GM12801 (cell line): ENCODE measurements at regions not wholly inside any gene's neighbourhood (a gene's known extent, or its start where the extent isn't known, plus 50 kb on each side); places are given as distances from the start of the nearest gene placed in this dataset.

Experiments used
- CTCF ChIP-seq: IDR thresholded peaks from one replicate; pipeline ENCODE4 v1.5.1; 2011; ENCODE audit warnings: control low read depth; ENCODE audit not compliant: insufficient read length; ENCODE audit errors: extremely low read depth

DNA sequence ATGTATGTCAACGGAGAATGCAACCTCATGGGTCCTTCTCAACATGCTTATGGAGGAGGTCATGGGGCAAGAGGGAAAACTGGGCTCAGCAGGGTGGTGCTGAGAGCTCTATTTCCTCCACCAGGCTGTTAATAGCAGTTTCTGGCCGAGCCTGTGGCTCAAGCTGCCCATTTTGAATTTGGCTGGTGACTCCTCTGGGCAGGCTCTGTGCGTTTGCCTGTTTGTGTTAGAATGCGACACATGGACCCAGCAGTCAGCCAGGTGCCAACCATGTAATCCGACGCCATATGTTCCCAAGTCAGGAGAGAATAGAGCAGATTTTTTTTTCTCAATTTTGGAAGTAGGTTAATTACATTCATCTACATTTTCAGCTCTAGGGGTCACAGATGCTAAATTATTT is 387.7 kb upstream of the CLINT1 start:
- no peak for TF ChIP-seq CTCF

DNA sequence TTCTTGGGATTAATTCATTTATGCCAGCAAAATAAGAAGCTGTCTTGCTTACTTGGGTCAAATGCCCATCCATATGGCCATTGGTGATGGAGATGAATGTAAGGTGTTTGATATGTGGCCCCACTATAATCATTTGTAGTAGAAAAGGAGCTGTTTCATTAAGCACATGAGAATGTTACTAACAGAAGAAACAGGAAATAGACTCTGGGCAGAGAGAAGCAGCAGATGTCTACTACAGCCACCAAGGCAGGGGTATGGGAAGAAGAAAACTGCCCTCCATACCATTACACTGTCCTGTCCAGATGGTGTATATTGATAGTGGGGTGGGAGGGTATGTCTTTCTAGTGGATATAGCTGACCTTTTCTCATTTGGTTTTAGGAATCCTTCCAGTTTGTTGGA is 386.6 kb upstream of the CLINT1 start:
- TF ChIP-seq CTCF: no peak

DNA sequence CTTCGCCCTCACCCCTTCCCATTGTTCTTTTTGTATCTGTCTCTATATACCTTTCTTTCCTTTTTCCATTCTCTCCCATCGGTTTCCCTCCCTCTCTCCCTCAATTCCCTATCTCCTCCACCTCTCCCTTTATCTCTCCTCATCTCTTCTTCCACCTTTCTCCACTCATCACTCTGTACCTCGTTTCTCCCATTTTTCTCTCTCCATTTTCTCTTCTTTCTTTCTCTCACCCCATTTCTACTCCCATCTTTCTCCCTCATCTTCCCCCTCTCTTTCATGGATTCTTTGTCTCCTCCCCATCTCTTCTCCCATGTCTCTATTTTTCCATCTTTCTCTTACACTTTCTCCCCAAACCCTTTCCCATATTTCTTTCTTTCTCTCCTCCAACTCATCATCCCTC is 385.9 kb upstream of the CLINT1 start:
- no peak for TF ChIP-seq CTCF

DNA sequence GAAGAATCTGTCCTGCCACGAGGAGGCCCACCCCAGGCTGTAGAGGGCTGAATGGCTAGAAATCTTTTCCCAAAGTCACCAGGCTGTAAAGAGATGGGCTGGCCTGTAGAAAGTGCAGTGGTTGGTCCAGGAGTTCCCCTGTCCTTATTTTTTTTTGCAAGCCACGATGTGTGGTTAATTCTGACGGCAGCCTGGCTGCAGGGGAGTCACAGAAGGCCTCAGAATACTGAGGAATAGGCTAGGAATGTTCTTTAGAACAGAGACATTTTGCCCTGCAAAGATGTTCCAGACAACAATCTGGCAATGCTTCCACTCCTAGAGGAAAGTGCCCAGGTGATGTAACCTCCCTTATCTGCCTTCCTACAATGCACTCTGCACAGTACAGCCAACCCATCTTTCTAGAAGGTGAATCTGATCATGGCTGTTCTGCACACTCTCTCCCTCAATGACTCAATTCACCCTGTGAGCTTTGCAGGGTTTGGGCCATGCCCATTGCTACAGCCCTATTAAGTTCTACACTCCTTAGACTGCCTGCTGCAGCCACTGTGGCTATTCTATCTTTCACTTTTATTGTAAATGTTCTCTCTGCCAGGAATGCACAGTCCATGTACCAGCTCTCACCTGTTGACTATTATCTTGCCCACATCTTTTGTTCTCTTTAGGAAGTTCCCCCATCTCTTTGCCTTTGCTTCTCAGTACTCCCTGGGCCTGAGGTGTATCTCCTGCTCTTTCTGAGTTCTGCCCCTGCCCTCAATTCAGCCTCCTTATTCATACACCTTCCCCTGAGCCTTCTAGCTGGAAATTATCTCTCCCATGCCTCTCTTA is 377.8 kb upstream of the CLINT1 start:
- no peak for TF ChIP-seq CTCF

GRCh38 chr5:158235159-158235547 is 376.2 kb upstream of the CLINT1 start:
- TF ChIP-seq CTCF: no peak

DNA sequence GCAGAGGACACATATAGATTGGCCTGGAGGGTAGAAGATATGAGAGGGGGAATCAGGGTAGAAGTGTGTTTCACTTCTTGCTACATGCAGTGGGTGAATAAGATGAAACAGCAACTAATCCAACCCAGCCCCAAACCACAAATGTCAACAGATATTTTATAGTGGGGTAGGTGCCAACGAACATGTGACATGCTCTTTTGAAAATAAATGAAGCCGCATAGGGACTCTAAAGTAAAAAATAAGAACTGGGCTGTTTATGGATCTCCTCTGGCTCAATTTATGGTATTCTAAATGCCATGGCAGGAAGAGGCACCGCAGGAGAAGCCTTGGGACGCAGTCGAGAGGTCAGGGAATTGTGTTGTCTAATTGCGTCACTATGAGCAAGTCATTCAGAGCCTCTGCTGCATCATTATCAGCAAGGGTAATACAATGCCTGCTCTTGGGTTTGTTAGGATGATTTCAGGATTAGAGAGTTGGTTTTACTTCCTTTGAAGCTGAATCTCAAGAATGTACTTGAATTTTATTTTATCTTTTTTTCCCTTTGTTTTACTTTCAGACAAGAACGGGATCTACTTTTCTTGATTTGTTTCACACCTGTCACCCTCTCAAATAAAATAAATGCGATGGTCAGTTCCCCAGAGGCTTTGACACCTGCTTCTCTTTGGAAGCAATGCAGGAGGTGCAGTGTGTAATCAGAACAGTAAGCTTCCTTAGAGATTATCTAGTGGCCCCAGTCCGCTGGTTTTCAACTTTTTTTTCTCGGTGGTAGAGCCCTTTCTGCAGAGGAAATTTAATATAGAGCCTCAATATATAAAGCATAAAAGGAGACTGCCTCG is 375.6 kb upstream of the CLINT1 start:
- TF ChIP-seq CTCF: no peak

GRCh38 chr5:158233735-158234322 is 374.9 kb upstream of the CLINT1 start:
- no peak for TF ChIP-seq CTCF
